HEK293 (cell line): ENCODE measurements at regions not wholly inside any gene's neighbourhood (a gene's known extent, or its start where the extent isn't known, plus 50 kb on each side); places are given as distances from the start of the nearest gene placed in this dataset.

ENCODE experiments used
- CTCF ChIA-PET: fragments of 350-600 bp; formaldehyde crosslinking; extraction: SDS; loops from one replicate; lab custom pipeline; 2021; ENCODE audit warnings: antibody characterized with exemption; lab: Yijun Ruan, JAX
- POLR2A ChIA-PET: fragments of 300-600 bp; formaldehyde crosslinking; extraction: SDS; loops from one replicate; lab custom pipeline; 2020; ENCODE audit warnings: antibody characterized with exemption, inconsistent platforms; lab: Yijun Ruan, JAX
- H3K27ac ChIP-seq: fragments of 200-500 bp; sonication (Bioruptor generic); 2 replicates; pipeline ENCODE4 v1.5.1; 2014; ENCODE audit warnings: low read depth, low read length, control low read depth, inconsistent platforms; ENCODE audit errors: extremely low read depth
- H3K36me3 ChIP-seq, 2 experiments: fragments of 200-500 bp in 1 of 2; sonication (Bioruptor generic) in 1 of 2; 1 replicate in 1 of 2; 2 replicates in 1 of 2; pipeline ENCODE4 v1.5.1; 2014 to 2017; ENCODE audit warnings: inconsistent platforms in 2 of 2, low read length in 2 of 2; ENCODE audit not compliant: control insufficient read depth in 2 of 2, insufficient read depth in 1 of 2
- H3K4me1 ChIP-seq: fragments of 200-500 bp; sonication (Bioruptor generic); 2 replicates; pipeline ENCODE4 v1.5.1; 2014; ENCODE audit warnings: mild to moderate bottlenecking, low read length, inconsistent platforms; ENCODE audit not compliant: control insufficient read depth, insufficient read depth
- H3K4me3 ChIP-seq: 2 replicates; pipeline ENCODE4 v1.5.1; 2011; ENCODE audit warnings: low read depth, mild to moderate bottlenecking, control low read depth, low read length, moderate library complexity
- H3K9me3 ChIP-seq: fragments of 200-500 bp; sonication (Bioruptor generic); 2 replicates; pipeline ENCODE4 v1.5.1; 2014; ENCODE audit warnings: low read depth, low read length, inconsistent platforms; ENCODE audit not compliant: control insufficient read depth, insufficient read depth
- MZF1 ChIP-seq: fragments of 450-650 bp; formaldehyde crosslinking; IDR thresholded peaks from 2 replicates; pipeline ENCODE4 v1.5.1; 2017; ENCODE audit warnings: missing biosample characterization, missing genetic modification characterization, borderline replicate concordance
- RBAK ChIP-seq: fragments of 450-650 bp; formaldehyde crosslinking; IDR thresholded peaks from 2 replicates; pipeline ENCODE4 v1.5.1; 2016; ENCODE audit warnings: missing biosample characterization, missing genetic modification characterization
- YY1 ChIP-seq: fragments of 450-650 bp; formaldehyde crosslinking; IDR thresholded peaks from 2 replicates; pipeline ENCODE4 v1.5.1; 2018; ENCODE audit warnings: missing biosample characterization, missing genetic modification characterization
- ZNF132 ChIP-seq: fragments of 450-650 bp; formaldehyde crosslinking; IDR thresholded peaks from 2 replicates; pipeline ENCODE4 v1.5.1; 2017; ENCODE audit warnings: missing biosample characterization, missing genetic modification characterization, borderline replicate concordance
- ZNF23 ChIP-seq: fragments of 450-650 bp; formaldehyde crosslinking; IDR thresholded peaks from 2 replicates; pipeline ENCODE4 v1.5.1; 2016; ENCODE audit warnings: missing biosample characterization, missing genetic modification characterization, borderline replicate concordance
- ZNF302 ChIP-seq: fragments of 450-650 bp; formaldehyde crosslinking; IDR thresholded peaks from 2 replicates; pipeline ENCODE4 v1.5.1; 2016; ENCODE audit warnings: missing biosample characterization, missing genetic modification characterization, low read depth
- ZNF324 ChIP-seq: fragments of 450-650 bp; formaldehyde crosslinking; IDR thresholded peaks from 2 replicates; pipeline ENCODE4 v1.5.1; 2016; ENCODE audit warnings: missing biosample characterization, missing genetic modification characterization
- ZNF350 ChIP-seq: fragments of 450-650 bp; formaldehyde crosslinking; IDR thresholded peaks from 2 replicates; pipeline ENCODE4 v1.5.0; 2017; ENCODE audit warnings: missing biosample characterization, mild to moderate bottlenecking, missing genetic modification characterization
- ZNF549 ChIP-seq: fragments of 450-650 bp; IDR thresholded peaks from 2 replicates; pipeline ENCODE4 v1.5.1; 2018; ENCODE audit warnings: missing biosample characterization, missing genetic modification characterization, mild to moderate bottlenecking, inconsistent platforms, moderate library complexity
- ZNF555 ChIP-seq: fragments of 450-650 bp; formaldehyde crosslinking; conservative IDR thresholded peaks from 2 replicates; pipeline ENCODE4 v1.5.1; 2017; ENCODE audit warnings: missing biosample characterization, mild to moderate bottlenecking, missing genetic modification characterization, inconsistent platforms
- ZNF600 ChIP-seq: fragments of 450-650 bp; formaldehyde crosslinking; IDR thresholded peaks from 2 replicates; pipeline ENCODE4 v1.5.1; 2016; ENCODE audit warnings: missing biosample characterization, missing genetic modification characterization
- ZNF610 ChIP-seq: fragments of 450-650 bp; formaldehyde crosslinking; IDR thresholded peaks from 2 replicates; pipeline ENCODE4 v1.5.1; 2016; ENCODE audit warnings: missing biosample characterization, missing genetic modification characterization, borderline replicate concordance
- ZNF654 ChIP-seq: fragments of 450-650 bp; formaldehyde crosslinking; IDR thresholded peaks from 2 replicates; pipeline ENCODE4 v1.5.1; 2016; ENCODE audit warnings: low read depth, missing biosample characterization, missing genetic modification characterization
- ZNF707 ChIP-seq: fragments of 450-650 bp; formaldehyde crosslinking; IDR thresholded peaks from 2 replicates; pipeline ENCODE4 v1.5.1; 2016; ENCODE audit warnings: missing biosample characterization, missing genetic modification characterization
- ZNF776 ChIP-seq: fragments of 450-650 bp; formaldehyde crosslinking; IDR thresholded peaks from 2 replicates; pipeline ENCODE4 v1.5.0; 2017; ENCODE audit warnings: missing biosample characterization, missing genetic modification characterization, borderline replicate concordance
- TF ChIP-seq, protein P1 (sequence below): fragments of 450-650 bp; formaldehyde crosslinking; IDR thresholded peaks from 2 replicates; pipeline ENCODE4; 2016; ENCODE audit warnings: missing biosample characterization, missing genetic modification characterization
- TF ChIP-seq, protein P2 (sequence below): fragments of 450-650 bp; formaldehyde crosslinking; IDR thresholded peaks from 2 replicates; pipeline ENCODE4 v1.5.1; 2017; ENCODE audit warnings: missing biosample characterization, missing genetic modification characterization
- TF ChIP-seq, protein P3 (sequence below): fragments of 450-650 bp; formaldehyde crosslinking; IDR thresholded peaks from 2 replicates; pipeline ENCODE4 v1.5.1; 2016; ENCODE audit warnings: missing biosample characterization, missing genetic modification characterization

DNA sequence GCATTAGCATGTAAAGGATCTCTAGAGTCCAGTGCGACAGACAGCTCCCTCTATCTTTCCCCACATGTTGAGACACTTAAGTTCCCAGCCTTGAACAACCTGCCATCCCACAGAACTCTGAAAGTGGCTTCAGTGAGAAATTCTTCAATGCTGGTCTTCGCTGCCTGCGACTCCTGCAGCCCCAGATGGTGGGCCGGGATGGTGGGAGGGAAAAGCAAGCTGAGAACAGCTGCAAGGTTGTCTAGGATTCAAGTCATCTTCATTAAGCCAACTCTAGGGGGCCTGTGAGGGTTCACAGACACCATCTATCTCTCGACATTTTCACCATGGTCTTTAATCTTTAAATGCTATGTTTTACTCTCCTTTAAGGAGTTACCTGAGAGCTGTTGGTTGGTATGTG lies 185.5 kb upstream of the C1orf174 start:
- CTCF ChIA-PET = interaction anchor here (0.7 kb wide), 1 partner anchor 566 kb away, joined by 3 read pairs; no protein-coding TSS in a partner anchor
- no peak overlapping the region for H3K4me3 ChIP-seq
- H3K9me3 ChIP-seq = no peaks in the 10 kb centered on the region
- TF ChIP-seq ZNF23 (tag by site-specific recombination) = no peak
- POLR2A ChIA-PET = no interaction called here
- no peaks in the 10 kb centered on the region for H3K36me3 ChIP-seq
- H3K4me1 ChIP-seq = no peaks in the 10 kb centered on the region
- no peak overlapping the region for H3K27ac ChIP-seq

DNA sequence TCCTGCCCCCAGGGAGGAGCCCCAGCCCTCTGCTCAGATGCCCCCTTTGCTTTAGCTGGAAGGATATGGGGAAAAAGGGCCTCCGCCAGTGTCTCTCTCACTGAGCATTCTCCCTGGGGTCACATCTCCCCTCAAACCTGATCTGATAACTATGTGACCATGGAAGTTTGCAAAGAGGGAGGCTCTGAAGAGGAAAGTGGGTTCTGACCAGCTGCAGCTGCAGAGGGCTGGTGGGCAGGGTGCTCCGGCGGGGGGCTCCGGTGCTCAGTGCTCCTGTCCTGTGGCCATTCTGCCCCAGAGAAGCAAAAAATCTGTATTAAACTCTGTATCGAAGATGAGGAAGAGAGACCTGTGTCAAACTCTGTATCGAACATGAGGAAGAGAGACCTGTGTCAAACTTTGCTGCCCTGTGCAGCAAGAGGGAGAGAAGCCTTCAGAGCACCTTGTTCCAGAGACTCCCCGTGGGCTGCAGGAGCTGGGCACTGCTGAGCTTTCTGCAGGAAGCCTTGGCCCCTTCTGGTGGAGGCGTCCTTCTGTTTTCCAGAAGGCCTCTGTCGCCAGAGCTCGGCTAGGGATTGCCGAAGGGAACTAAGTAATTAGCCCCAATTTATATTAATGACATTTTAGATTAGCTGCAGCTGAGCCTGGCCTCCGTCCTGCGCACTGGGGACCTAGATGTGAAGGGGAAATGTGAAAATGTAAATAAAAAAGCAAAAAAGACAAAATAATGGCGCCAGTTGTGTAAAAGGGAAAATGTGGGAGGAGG lies 186.2 kb upstream of the C1orf174 start:
- Histone ChIP-seq H3K27ac (no peak overlapping the region), H3K4me1 (no peaks in the 10 kb centered on the region), H3K4me3 (no peak overlapping the region), H3K36me3 (no peaks in the 10 kb centered on the region), H3K9me3 (no peaks in the 10 kb centered on the region)
- POLR2A ChIA-PET = no interaction called here
- TF ChIP-seq, protein P1, sequence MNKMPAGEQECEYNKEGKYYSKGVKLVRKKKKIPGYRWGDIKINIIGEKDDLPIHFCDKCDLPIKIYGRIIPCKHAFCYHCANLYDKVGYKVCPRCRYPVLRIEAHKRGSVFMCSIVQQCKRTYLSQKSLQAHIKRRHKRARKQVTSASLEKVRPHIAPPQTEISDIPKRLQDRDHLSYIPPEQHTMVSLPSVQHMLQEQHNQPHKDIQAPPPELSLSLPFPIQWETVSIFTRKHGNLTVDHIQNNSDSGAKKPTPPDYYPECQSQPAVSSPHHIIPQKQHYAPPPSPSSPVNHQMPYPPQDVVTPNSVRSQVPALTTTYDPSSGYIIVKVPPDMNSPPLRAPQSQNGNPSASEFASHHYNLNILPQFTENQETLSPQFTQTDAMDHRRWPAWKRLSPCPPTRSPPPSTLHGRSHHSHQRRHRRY (tag by site-specific recombination) = no peak
- TF ChIP-seq ZNF350 (tag by site-specific recombination) (no peak), ZNF776 (tag by site-specific recombination) (no peak), ZNF555 (tag by site-specific recombination) (no peak), ZNF132 (no peak)
- TF ChIP-seq, all 188 proteins: peak for 0
- CTCF ChIA-PET = interaction anchor here (0.6 kb wide), 1 partner anchor 59 kb away, joined by 3 read pairs; no protein-coding TSS in a partner anchor

DNA sequence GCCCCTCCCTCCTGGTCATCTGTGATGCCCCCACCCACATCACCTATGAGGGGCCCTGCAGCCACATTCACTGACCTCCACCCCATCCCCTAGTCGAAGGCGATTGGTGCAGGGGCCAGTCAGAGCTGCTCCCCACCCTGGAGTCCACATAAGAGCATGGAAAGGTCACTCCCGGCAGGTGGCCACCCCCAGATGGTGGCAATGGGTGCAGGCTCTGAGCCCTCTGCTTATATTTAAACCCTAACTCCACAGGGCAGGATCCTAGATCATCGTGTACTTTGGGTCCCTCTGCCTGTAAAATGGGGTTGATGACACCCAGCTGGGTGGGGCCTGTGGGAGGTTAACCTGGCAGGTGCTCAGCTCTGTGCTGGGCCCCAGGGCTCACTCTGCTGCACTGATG lies 186.8 kb upstream of the C1orf174 start:
- Histone ChIP-seq H3K9me3 (no peaks in the 10 kb centered on the region), H3K4me1 (no peaks in the 10 kb centered on the region), H3K27ac (no peak overlapping the region), H3K36me3 (no peaks in the 10 kb centered on the region), H3K4me3 (no peak overlapping the region)
- POLR2A ChIA-PET = no interaction called here
- CTCF ChIA-PET = interaction anchor here (0.6 kb wide), 1 partner anchor 60 kb away, joined by 3 read pairs; no protein-coding TSS in a partner anchor
- TF ChIP-seq MZF1 (tag by site-specific recombination) (no peak), ZNF600 (tag by site-specific recombination) (no peak), ZNF610 (no peak), ZNF549 (no peak), ZNF654 (tag by site-specific recombination) (no peak), ZNF707 (tag by site-specific recombination) (no peak), YY1 (no peak), ZNF302 (tag by site-specific recombination) (no peak), RBAK (tag by site-specific recombination) (no peak), ZNF324 (tag by site-specific recombination) (no peak), ZNF776 (tag by site-specific recombination) (no peak)
- TF ChIP-seq, protein P2, sequence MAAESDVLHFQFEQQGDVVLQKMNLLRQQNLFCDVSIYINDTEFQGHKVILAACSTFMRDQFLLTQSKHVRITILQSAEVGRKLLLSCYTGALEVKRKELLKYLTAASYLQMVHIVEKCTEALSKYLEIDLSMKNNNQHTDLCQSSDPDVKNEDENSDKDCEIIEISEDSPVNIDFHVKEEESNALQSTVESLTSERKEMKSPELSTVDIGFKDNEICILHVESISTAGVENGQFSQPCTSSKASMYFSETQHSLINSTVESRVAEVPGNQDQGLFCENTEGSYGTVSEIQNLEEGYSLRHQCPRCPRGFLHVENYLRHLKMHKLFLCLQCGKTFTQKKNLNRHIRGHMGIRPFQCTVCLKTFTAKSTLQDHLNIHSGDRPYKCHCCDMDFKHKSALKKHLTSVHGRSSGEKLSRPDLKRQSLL (tag by site-specific recombination) = no peak
- TF ChIP-seq, protein P3, sequence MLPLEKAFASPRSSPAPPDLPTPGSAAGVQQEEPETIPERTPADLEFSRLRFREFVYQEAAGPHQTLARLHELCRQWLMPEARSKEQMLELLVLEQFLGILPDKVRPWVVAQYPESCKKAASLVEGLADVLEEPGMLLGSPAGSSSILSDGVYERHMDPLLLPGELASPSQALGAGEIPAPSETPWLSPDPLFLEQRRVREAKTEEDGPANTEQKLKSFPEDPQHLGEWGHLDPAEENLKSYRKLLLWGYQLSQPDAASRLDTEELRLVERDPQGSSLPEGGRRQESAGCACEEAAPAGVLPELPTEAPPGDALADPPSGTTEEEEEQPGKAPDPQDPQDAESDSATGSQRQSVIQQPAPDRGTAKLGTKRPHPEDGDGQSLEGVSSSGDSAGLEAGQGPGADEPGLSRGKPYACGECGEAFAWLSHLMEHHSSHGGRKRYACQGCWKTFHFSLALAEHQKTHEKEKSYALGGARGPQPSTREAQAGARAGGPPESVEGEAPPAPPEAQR (tag by site-specific recombination) = no peak
